ENCODE measurements at regions not wholly inside any gene's neighbourhood (a gene's known extent, or its start where the extent isn't known, plus 50 kb on each side); places are given as distances from the start of the nearest gene placed in this dataset.

- TF ChIP-seq ZNF274 (IDR thresholded peaks at IDR 0.05; ENCODE audit: low read depth, low read length) (no peak), YY1 (IDR thresholded peaks at IDR 0.05; ENCODE audit: insufficient read depth, insufficient read length) (no peak), SUZ12 (IDR thresholded peaks at IDR 0.05; ENCODE audit: extremely low read depth, insufficient read depth, insufficient read length) (no peak)
Measured at GRCh38 chrX:8358302-8358701, 106.3 kb upstream of the VCX3B start.

Measured in NT2/D1 (cell line).